Loucy (cell line): ENCODE measurements at regions not wholly inside any gene's neighbourhood (a gene's known extent, or its start where the extent isn't known, plus 50 kb on each side); places are given as distances from the start of the nearest gene placed in this dataset.

ENCODE experiments used
- CTCF ChIP-seq: fragments of 200-600 bp; sonication (generic); conservative IDR thresholded peaks from 2 replicates; pipeline ENCODE4 v1.5.1; 2014; ENCODE audit warnings: mild to moderate bottlenecking, antibody characterized with exemption, low read length
- EZH2phosphoT487 ChIP-seq: fragments of 200-600 bp; IDR thresholded peaks from 2 replicates; pipeline ENCODE4 v1.6.1; 2018; ENCODE audit warnings: antibody characterized with exemption, mild to moderate bottlenecking, moderate library complexity, borderline replicate concordance

- TF ChIP-seq CTCF (no peak), EZH2phosphoT487 (no peak)
Observed at GRCh38 chr1:2968471-2968881, 52.8 kb upstream of the ACTRT2 start.
